HCT116 (cell line): ENCODE measurements at regions not wholly inside any gene's neighbourhood (a gene's known extent, or its start where the extent isn't known, plus 50 kb on each side); places are given as distances from the start of the nearest gene placed in this dataset.
"Not testable (repeated sequence)": the region's sequence is repeated elsewhere in the genome, so short reads cannot be mapped to it uniquely, and the experiment has no call there.

Experiments
- CTCF ChIP-seq, 3 experiments: fragments of 200-600 bp in 1 of 3; sonication (generic) in 1 of 3; IDR thresholded peaks in 2 of 3; conservative IDR thresholded peaks in 1 of 3; 2 replicates each; pipeline ENCODE4 v1.5.1; 2012 to 2017; ENCODE audit warnings: low read depth in 2 of 3, low read length in 2 of 3, antibody characterized with exemption in 1 of 3, borderline replicate concordance in 1 of 3, control low read depth in 1 of 3, mild to moderate bottlenecking in 1 of 3, mixed read lengths in 1 of 3, mixed run types in 1 of 3, moderate library complexity in 1 of 3; ENCODE audit not compliant: insufficient read depth in 1 of 3
- EZH2 ChIP-seq: fragments of 200-600 bp; sonication (generic); IDR thresholded peaks from 2 replicates; pipeline ENCODE4 v1.6.1; 2017; ENCODE audit warnings: antibody characterized with exemption, mixed run types
- JUND ChIP-seq: IDR thresholded peaks from 2 replicates; pipeline ENCODE4 v1.6.1; 2012
- POLR2A ChIP-seq: IDR thresholded peaks from 2 replicates; pipeline ENCODE4 v1.7.0; 2011; ENCODE audit warnings: borderline replicate concordance; ENCODE audit not compliant: insufficient read depth, insufficient read length; ENCODE audit errors: extremely low read depth
- POLR2AphosphoS5 ChIP-seq: IDR thresholded peaks from 2 replicates; pipeline ENCODE4 v1.6.1; 2011; ENCODE audit warnings: mild to moderate bottlenecking, low read depth, low read length, moderate library complexity
- TCF7L2 ChIP-seq: IDR thresholded peaks from 2 replicates; pipeline ENCODE4 v1.7.0; 2011; ENCODE audit warnings: borderline replicate concordance, inconsistent platforms; ENCODE audit not compliant: insufficient read depth, insufficient read length; ENCODE audit errors: extremely low read depth
- ZFX ChIP-seq: fragments of 450-650 bp; IDR thresholded peaks from 2 replicates; pipeline ENCODE4 v1.6.1; 2017
- TF ChIP-seq, protein P1 (sequence below): IDR thresholded peaks from 2 replicates; pipeline ENCODE4 v1.6.1; 2011; ENCODE audit warnings: mild to moderate bottlenecking, low read length, moderate library complexity; ENCODE audit not compliant: insufficient replicate concordance; ENCODE audit errors: extremely low read depth

- TF ChIP-seq EZH2; ZFX; JUND; POLR2AphosphoS5; CTCF (IDR thresholded peaks at IDR 0.05 in 2 of 3, conservative IDR thresholded peaks at IDR 0.05 in 1 of 3; ENCODE audit: borderline replicate concordance in 1 of 3, insufficient read depth in 1 of 3, low read depth in 2 of 3, low read length in 2 of 3); TCF7L2; POLR2A: not testable (repeated sequence)
- TF ChIP-seq, protein P1, sequence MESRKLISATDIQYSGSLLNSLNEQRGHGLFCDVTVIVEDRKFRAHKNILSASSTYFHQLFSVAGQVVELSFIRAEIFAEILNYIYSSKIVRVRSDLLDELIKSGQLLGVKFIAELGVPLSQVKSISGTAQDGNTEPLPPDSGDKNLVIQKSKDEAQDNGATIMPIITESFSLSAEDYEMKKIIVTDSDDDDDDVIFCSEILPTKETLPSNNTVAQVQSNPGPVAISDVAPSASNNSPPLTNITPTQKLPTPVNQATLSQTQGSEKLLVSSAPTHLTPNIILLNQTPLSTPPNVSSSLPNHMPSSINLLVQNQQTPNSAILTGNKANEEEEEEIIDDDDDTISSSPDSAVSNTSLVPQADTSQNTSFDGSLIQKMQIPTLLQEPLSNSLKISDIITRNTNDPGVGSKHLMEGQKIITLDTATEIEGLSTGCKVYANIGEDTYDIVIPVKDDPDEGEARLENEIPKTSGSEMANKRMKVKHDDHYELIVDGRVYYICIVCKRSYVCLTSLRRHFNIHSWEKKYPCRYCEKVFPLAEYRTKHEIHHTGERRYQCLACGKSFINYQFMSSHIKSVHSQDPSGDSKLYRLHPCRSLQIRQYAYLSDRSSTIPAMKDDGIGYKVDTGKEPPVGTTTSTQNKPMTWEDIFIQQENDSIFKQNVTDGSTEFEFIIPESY = not testable (repeated sequence)
Measured at GRCh38 chr14:98009177-98009576, 1212.0 kb downstream of the VRK1 start.
